Stomach (tissue), 8 donors: ENCODE measurements at regions not wholly inside any gene's neighbourhood (a gene's known extent, or its start where the extent isn't known, plus 50 kb on each side); places are given as distances from the start of the nearest gene placed in this dataset.

ENCODE experiments used
- DNase-seq, 2 donors: peaks; one replicate each; pipeline versions ENCODE4 v3.0.0 to v3.0.0-alpha.2; 2013 to 2019
- H3K27ac ChIP-seq, 5 donors: fragments of 200-600 bp in 4 of 5; sonication (generic) in 4 of 5; one replicate each; pipeline ENCODE4 v1.5.1; 2013 to 2019; ENCODE audit warnings: mild to moderate bottlenecking in 1 of 5, moderate library complexity in 1 of 5
- H3K27me3 ChIP-seq, 3 donors: fragments of 200-600 bp; sonication (generic); one replicate each; pipeline ENCODE4 v1.5.1; 2017 to 2019; ENCODE audit warnings: mixed run types in 1 of 3
- H3K36me3 ChIP-seq, 4 donors: fragments of 200-600 bp; sonication (generic); 1 replicate in 3 of 4; 2 replicates in 1 of 4; pipeline ENCODE4 v1.5.1; 2016 to 2019
- H3K4me1 ChIP-seq, 4 donors: fragments of 200-600 bp; sonication (generic); one replicate each; pipeline ENCODE4 v1.5.1; 2016 to 2019
- H3K4me3 ChIP-seq, 4 donors: fragments of 200-600 bp; sonication (generic) in 3 of 4; one replicate each; pipeline ENCODE4 v1.5.1; 2016 to 2019; ENCODE audit warnings: mild to moderate bottlenecking in 1 of 4
- H3K9me3 ChIP-seq, 4 donors: fragments of 200-600 bp; sonication (generic); one replicate each; pipeline ENCODE4 v1.5.1; 2016 to 2019
- CTCF ChIP-seq, 7 experiments: fragments of 450-650 bp in 4 of 7; fragments of 200-600 bp in 3 of 7; sonication (generic) in 3 of 7; IDR thresholded peaks; one replicate each; pipeline ENCODE4 v1.5.1; 2016 to 2019; ENCODE audit warnings: antibody characterized with exemption in 7 of 7, control low read depth in 2 of 7, mild to moderate bottlenecking in 1 of 7
- EP300 ChIP-seq: sonication (generic); formaldehyde crosslinking; IDR thresholded peaks from one replicate; pipeline ENCODE4 v1.6.1; 2017; ENCODE audit warnings: antibody characterized with exemption
- POLR2A ChIP-seq, 4 donors: fragments of 450-650 bp; IDR thresholded peaks; one replicate each; pipeline ENCODE4 v1.6.1; 2016; ENCODE audit warnings: antibody characterized with exemption in 4 of 4, control low read depth in 2 of 4, mild to moderate bottlenecking in 1 of 4, moderate library complexity in 1 of 4
- POLR2AphosphoS5 ChIP-seq, 3 donors: sonication (generic); formaldehyde crosslinking; IDR thresholded peaks; one replicate each; pipeline ENCODE4 v1.6.1; 2016; ENCODE audit warnings: antibody characterized with exemption in 3 of 3
- WGBS, 5 donors: extraction: QIAGEN DNeasy Blood & Tissue Kit in 3 of 5; methylation state at CpG; one replicate each; pipeline versions ENCODE4 v1.1.5 to v1.1.7; 2013 to 2018; 5-methylcytosine and 5-hydroxymethylcytosine counted together
- intact Hi-C: fragments of 100-400 bp; cut with DNase I; formaldehyde crosslinking; loops from one replicate; pipeline ENCODE4 v1.15.1; 2023; ENCODE audit warnings: low total_unique reads
- donor health status: healthy with polysubstance abuse.
- donor health status: Bipolar disorder and iron deficiency.
- donor health status: healthy.

DNA sequence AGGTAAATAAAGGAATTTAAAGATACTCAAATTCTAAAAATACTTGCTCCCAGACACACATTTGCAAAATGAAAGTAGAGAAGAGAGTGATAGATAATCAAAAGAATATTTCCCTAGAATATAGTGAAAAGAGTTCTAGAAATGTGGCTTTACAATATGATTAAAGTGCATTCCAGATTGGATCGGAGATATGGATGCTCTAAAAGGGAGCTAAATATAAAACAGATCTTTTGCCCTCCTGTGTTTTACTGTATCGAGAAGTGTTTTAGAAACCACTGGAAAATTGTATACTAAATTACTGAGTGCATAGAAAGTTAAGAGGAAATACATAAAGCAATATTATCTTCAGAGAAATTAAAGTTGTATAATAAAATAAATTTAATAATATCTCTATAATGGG, 1392.0 kb downstream of the TECRL start:
- 83 to 91% (median 89%) methylated on average over 2 of the region's 2 CpGs for WGBS, 5 donors
- intact Hi-C loops, result no loop called here
- H3K9me3 ChIP-seq, result peaks cover 0 to 4% (median 2%) of the 10 kb centered on the region in 4 donors
- TF ChIP-seq CTCF (IDR thresholded peaks at IDR 0.05), result no peak
- no peak for TF ChIP-seq POLR2A (IDR thresholded peaks at IDR 0.05)
- TF ChIP-seq EP300, result no peak
- TF ChIP-seq POLR2AphosphoS5 (IDR thresholded peaks at IDR 0.05), result no peak
- no peak overlapping the region for H3K4me3 ChIP-seq
- H3K27ac ChIP-seq, result no peak overlapping the region
- no peak for DNase-seq
- H3K36me3 ChIP-seq, result no peaks in the 10 kb centered on the region
- H3K4me1 ChIP-seq, result no peaks in the 10 kb centered on the region
- no peaks in the 10 kb centered on the region for H3K27me3 ChIP-seq

GRCh38 chr4:62970846-62971245, 1438.4 kb downstream of the TECRL start:
- Histone ChIP-seq H3K27ac (no peak overlapping the region), H3K4me3 (no peak overlapping the region), H3K36me3 (no peaks in the 10 kb centered on the region), H3K9me3 (peaks cover 0 to 4% (median 0%) of the 10 kb centered on the region in 4 donors), H3K27me3 (no peaks in the 10 kb centered on the region), H3K4me1 (no peaks in the 10 kb centered on the region)
- intact Hi-C loops, result no loop called here
- no peak for TF ChIP-seq EP300
- TF ChIP-seq POLR2AphosphoS5 (IDR thresholded peaks at IDR 0.05), result no peak
- no peak for TF ChIP-seq CTCF (IDR thresholded peaks at IDR 0.05)
- TF ChIP-seq POLR2A (IDR thresholded peaks at IDR 0.05), result no peak
- DNase-seq, result no peak
- WGBS, 5 donors, result 30 to 67% (median 38%) methylated on average over 1 of the region's 1 CpG

DNA sequence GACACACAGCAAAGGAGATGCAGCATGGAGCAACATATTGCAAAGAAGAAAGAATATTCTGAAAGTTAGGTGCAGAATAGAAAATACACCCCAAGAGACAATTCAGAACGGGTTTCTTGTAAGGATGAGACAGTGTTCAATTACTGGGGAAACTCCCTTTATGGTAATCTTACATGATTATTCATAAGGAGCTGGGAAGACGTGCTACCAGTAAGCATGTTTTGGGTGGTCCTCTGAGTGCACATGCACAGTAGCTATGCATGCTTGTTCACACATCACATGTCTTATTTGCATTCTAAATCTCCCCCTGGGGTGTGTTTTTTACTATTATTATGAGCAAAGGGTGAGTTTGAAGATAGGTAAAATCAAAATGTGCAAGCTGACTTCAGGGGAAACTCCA, 1448.8 kb downstream of the TECRL start:
- TF ChIP-seq CTCF (IDR thresholded peaks at IDR 0.05) (no peak), EP300 (no peak), POLR2A (IDR thresholded peaks at IDR 0.05) (no peak), POLR2AphosphoS5 (IDR thresholded peaks at IDR 0.05) (no peak)
- DNase-seq, result no peak
- Histone ChIP-seq H3K4me1 (no peaks in the 10 kb centered on the region), H3K9me3 (no peaks in the 10 kb centered on the region), H3K27me3 (no peaks in the 10 kb centered on the region), H3K4me3 (no peak overlapping the region), H3K27ac (no peak overlapping the region), H3K36me3 (no peaks in the 10 kb centered on the region)
- intact Hi-C loops, result no loop called here
- WGBS, 5 donors, result 45 to 68% (median 57%) methylated on average over 2 of the region's 2 CpGs

DNA sequence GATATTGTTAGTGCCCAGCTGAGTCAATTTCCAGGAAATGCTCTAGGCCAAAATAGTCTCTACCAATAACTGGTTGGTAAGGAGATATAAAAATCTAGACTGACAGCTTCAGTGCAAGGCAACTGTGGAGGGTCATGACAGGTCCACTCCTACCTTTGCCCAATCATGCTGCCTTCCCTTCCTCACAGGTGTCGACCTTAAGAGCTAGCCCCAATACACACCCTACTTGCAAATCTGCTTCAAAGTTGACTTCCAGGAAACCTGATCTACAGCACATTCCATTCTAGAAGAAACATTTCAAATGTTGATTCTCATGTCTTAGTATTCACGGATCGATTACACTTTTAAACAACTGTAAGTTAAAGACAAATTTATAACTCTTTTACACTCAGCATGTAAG, 1455.5 kb downstream of the TECRL start:
- 21 to 50% (median 37%) methylated on average over 3 of the region's 3 CpGs for WGBS, 5 donors
- H3K27me3 ChIP-seq, result no peaks in the 10 kb centered on the region
- H3K4me1 ChIP-seq, result no peaks in the 10 kb centered on the region
- H3K36me3 ChIP-seq, result no peaks in the 10 kb centered on the region
- no peak for TF ChIP-seq POLR2AphosphoS5 (IDR thresholded peaks at IDR 0.05)
- TF ChIP-seq CTCF (IDR thresholded peaks at IDR 0.05), result no peak
- no peak for TF ChIP-seq EP300
- TF ChIP-seq POLR2A (IDR thresholded peaks at IDR 0.05), result no peak
- DNase-seq, result no peak
- peaks cover 0 to 3% (median 0%) of the 10 kb centered on the region in 4 donors for H3K9me3 ChIP-seq
- intact Hi-C loops, result no loop called here
- H3K27ac ChIP-seq, result no peak overlapping the region
- no peak overlapping the region for H3K4me3 ChIP-seq
